ENCODE measurements at regions not wholly inside any gene's neighbourhood (a gene's known extent, or its start where the extent isn't known, plus 50 kb on each side); places are given as distances from the start of the nearest gene placed in this dataset.

GRCh38 chr11:8315954-8316353 is 52.3 kb upstream of the LMO1 start:
- H3K27me3 Mint-ChIP-seq (ENCODE audit: low read depth) = peaks cover 18% of the 10 kb centered on the region
- H3K4me3 Mint-ChIP-seq = no peak overlapping the region
- no peaks in the 10 kb centered on the region for H3K9me3 Mint-ChIP-seq
- peaks cover 7% of the 10 kb centered on the region for H3K4me1 Mint-ChIP-seq
- H3K27ac Mint-ChIP-seq (ENCODE audit: unreplicated experiment) = no peak overlapping the region
- TF ChIP-seq, protein P1, sequence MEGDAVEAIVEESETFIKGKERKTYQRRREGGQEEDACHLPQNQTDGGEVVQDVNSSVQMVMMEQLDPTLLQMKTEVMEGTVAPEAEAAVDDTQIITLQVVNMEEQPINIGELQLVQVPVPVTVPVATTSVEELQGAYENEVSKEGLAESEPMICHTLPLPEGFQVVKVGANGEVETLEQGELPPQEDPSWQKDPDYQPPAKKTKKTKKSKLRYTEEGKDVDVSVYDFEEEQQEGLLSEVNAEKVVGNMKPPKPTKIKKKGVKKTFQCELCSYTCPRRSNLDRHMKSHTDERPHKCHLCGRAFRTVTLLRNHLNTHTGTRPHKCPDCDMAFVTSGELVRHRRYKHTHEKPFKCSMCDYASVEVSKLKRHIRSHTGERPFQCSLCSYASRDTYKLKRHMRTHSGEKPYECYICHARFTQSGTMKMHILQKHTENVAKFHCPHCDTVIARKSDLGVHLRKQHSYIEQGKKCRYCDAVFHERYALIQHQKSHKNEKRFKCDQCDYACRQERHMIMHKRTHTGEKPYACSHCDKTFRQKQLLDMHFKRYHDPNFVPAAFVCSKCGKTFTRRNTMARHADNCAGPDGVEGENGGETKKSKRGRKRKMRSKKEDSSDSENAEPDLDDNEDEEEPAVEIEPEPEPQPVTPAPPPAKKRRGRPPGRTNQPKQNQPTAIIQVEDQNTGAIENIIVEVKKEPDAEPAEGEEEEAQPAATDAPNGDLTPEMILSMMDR (conservative IDR thresholded peaks at IDR 0.05) = no peak
- no peak for DNase-seq (ENCODE audit: low read depth, low spot score)
- H3K36me3 Mint-ChIP-seq (ENCODE audit: low read depth) = no peaks in the 10 kb centered on the region

DNA sequence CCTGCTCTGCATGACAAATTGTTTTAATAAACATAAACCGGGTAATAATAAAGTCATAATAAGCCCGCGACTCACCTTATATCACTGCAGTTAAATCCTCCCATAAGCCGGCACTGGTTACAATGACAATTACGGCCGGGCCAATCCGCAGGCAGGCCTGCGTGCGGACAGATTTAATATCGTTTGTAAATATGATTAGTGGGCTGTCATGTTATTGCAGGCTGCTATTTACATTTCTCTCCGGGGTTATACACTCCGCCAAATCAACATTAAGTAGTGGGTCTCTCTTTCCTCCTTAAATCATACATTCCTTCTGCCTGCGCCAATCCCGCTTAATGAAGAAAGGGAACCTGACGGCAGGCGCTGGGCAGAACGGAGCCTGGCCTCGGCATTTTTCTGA is 51.8 kb upstream of the LMO1 start:
- no peak overlapping the region for H3K27ac Mint-ChIP-seq (ENCODE audit: unreplicated experiment)
- H3K4me3 Mint-ChIP-seq = no peak overlapping the region

GRCh38 chr11:8314916-8315315 is 51.2 kb upstream of the LMO1 start:
- DNase-seq (ENCODE audit: low read depth, low spot score) = no peak
- TF ChIP-seq, protein P1 (conservative IDR thresholded peaks at IDR 0.05) = no peak
- no peaks in the 10 kb centered on the region for H3K9me3 Mint-ChIP-seq
- H3K4me3 Mint-ChIP-seq = no peak overlapping the region
- no peaks in the 10 kb centered on the region for H3K36me3 Mint-ChIP-seq (ENCODE audit: low read depth)
- peaks cover 18% of the 10 kb centered on the region for H3K27me3 Mint-ChIP-seq (ENCODE audit: low read depth)
- no peak overlapping the region for H3K27ac Mint-ChIP-seq (ENCODE audit: unreplicated experiment)
- peaks cover 7% of the 10 kb centered on the region for H3K4me1 Mint-ChIP-seq

More for the DNA sequence above, 51.8 kb upstream of the LMO1 start:
- peaks cover 7% of the 10 kb centered on the region for H3K4me1 Mint-ChIP-seq
- no peak for DNase-seq (ENCODE audit: low read depth, low spot score)
- peaks cover 18% of the 10 kb centered on the region for H3K27me3 Mint-ChIP-seq (ENCODE audit: low read depth)
- TF ChIP-seq, protein P1 (conservative IDR thresholded peaks at IDR 0.05) = no peak
- no peaks in the 10 kb centered on the region for H3K9me3 Mint-ChIP-seq
- H3K36me3 Mint-ChIP-seq (ENCODE audit: low read depth) = no peaks in the 10 kb centered on the region

DNA sequence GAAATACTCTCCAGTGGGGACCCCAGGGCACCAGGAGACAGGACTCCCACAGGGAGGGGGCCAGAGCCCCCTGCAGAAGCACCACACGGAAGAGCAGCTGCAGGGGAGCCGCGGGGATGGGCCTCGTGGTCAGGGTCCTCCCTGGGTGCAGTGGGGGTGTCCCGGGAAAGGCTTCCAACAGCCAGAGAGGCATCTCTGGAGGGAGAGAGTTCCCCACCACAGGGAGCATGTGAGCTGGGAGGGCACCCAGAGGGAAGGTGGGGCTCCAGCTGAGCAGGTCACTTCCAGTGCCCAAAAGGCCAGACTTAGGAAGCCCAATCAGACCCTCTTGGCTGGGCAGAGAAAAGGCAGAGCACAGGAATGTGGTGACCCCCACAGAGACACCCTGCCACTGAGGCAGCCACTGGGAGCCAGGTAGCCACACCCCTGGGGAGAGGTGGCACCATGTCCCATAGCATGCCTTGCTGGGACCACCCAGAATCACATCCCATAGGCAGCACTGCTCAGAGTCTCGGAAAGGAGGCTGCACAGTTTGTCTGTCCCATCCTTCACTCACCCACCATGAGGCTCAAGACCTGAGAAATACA is 49.9 kb upstream of the LMO1 start:
- Mint-ChIP-seq H3K4me1 (peaks cover 7% of the 10 kb centered on the region), H3K9me3 (no peaks in the 10 kb centered on the region), H3K27ac (ENCODE audit: unreplicated experiment) (no peak overlapping the region), H3K36me3 (ENCODE audit: low read depth) (no peaks in the 10 kb centered on the region), H3K4me3 (no peak overlapping the region), H3K27me3 (ENCODE audit: low read depth) (peaks cover 18% of the 10 kb centered on the region)
- TF ChIP-seq, protein P1 (conservative IDR thresholded peaks at IDR 0.05) = no peak
- DNase-seq (ENCODE audit: low read depth, low spot score) = no peak
